Nephron progenitor cell (in vitro differentiated cells): ENCODE measurements at regions not wholly inside any gene's neighbourhood (a gene's known extent, or its start where the extent isn't known, plus 50 kb on each side); places are given as distances from the start of the nearest gene placed in this dataset.

Experiments
- DNase-seq: peaks from one replicate; pipeline ENCODE4 v3.0.0; 2021
- H3K27ac Mint-ChIP-seq: 2 replicates; pipeline ENCODE4 v1.8.0; 2021; ENCODE audit warnings: mild to moderate bottlenecking, moderate library complexity, mixed read lengths
- H3K27me3 Mint-ChIP-seq: 2 replicates; pipeline ENCODE4 v1.8.0; 2021; ENCODE audit warnings: mild to moderate bottlenecking, low read depth, mixed read lengths; ENCODE audit not compliant: poor library complexity
- H3K36me3 Mint-ChIP-seq: 2 replicates; pipeline ENCODE4 v1.8.0; 2021; ENCODE audit warnings: low read depth, mixed read lengths
- H3K4me1 Mint-ChIP-seq: 2 replicates; pipeline ENCODE4 v1.8.0; 2021; ENCODE audit warnings: mixed read lengths
- H3K4me3 Mint-ChIP-seq: 2 replicates; pipeline ENCODE4 v1.8.0; 2021; ENCODE audit warnings: mild to moderate bottlenecking, moderate library complexity, mixed read lengths
- H3K9me3 Mint-ChIP-seq: 2 replicates; pipeline ENCODE4 v1.8.0; 2021; ENCODE audit warnings: mild to moderate bottlenecking, moderate library complexity, mixed read lengths
- TF ChIP-seq, protein P1 (sequence below): fragments of 200-600 bp; sonication (generic); IDR thresholded peaks from 2 replicates; pipeline ENCODE4 v1.5.0; 2021; ENCODE audit warnings: antibody characterized with exemption

- Mint-ChIP-seq H3K27me3 (no peaks in the 10 kb centered on the region), H3K9me3 (peaks cover 16% of the 10 kb centered on the region), H3K4me3 (no peak overlapping the region), H3K36me3 (no peaks in the 10 kb centered on the region), H3K4me1 (no peaks in the 10 kb centered on the region), H3K27ac (no peak overlapping the region)
- DNase-seq, result no peak
- TF ChIP-seq, protein P1, sequence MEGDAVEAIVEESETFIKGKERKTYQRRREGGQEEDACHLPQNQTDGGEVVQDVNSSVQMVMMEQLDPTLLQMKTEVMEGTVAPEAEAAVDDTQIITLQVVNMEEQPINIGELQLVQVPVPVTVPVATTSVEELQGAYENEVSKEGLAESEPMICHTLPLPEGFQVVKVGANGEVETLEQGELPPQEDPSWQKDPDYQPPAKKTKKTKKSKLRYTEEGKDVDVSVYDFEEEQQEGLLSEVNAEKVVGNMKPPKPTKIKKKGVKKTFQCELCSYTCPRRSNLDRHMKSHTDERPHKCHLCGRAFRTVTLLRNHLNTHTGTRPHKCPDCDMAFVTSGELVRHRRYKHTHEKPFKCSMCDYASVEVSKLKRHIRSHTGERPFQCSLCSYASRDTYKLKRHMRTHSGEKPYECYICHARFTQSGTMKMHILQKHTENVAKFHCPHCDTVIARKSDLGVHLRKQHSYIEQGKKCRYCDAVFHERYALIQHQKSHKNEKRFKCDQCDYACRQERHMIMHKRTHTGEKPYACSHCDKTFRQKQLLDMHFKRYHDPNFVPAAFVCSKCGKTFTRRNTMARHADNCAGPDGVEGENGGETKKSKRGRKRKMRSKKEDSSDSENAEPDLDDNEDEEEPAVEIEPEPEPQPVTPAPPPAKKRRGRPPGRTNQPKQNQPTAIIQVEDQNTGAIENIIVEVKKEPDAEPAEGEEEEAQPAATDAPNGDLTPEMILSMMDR, result no peak
Observed at GRCh38 chr2:123128951-123129350, 896.1 kb upstream of the CNTNAP5 start.

DNA sequence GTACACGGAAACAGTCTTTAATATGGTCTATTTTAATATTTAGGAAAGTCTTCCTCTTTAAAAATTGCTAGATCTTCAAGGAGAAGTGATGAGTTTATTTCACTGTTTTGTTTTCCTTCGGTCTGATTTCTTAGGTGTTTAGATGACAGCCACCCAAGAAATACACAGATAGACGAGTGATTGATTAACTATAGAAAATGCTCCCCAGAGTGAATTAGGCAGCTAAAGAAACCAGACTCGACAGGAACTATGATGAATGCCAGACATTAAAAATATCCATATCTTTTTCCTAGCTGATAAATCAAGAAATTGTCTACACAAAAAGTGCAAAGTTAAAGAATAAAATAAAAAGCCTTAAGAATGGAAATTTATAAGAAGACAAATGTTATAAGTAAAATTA lies 888.7 kb upstream of the CNTNAP5 start:
- H3K9me3 Mint-ChIP-seq, result peaks cover 11% of the 10 kb centered on the region
- no peaks in the 10 kb centered on the region for H3K36me3 Mint-ChIP-seq
- H3K27me3 Mint-ChIP-seq, result peaks cover 3% of the 10 kb centered on the region
- no peak overlapping the region for H3K27ac Mint-ChIP-seq
- H3K4me3 Mint-ChIP-seq, result no peak overlapping the region
- DNase-seq, result no peak
- TF ChIP-seq, protein P1, result no peak
- no peaks in the 10 kb centered on the region for H3K4me1 Mint-ChIP-seq

GRCh38 chr2:123144082-123144481 lies 881.0 kb upstream of the CNTNAP5 start:
- Mint-ChIP-seq H3K4me3 (no peak overlapping the region), H3K27ac (no peak overlapping the region), H3K27me3 (peaks cover 7% of the 10 kb centered on the region), H3K4me1 (no peaks in the 10 kb centered on the region), H3K36me3 (no peaks in the 10 kb centered on the region), H3K9me3 (peaks cover 5% of the 10 kb centered on the region)
- TF ChIP-seq, protein P1, result no peak
- no peak for DNase-seq

DNA sequence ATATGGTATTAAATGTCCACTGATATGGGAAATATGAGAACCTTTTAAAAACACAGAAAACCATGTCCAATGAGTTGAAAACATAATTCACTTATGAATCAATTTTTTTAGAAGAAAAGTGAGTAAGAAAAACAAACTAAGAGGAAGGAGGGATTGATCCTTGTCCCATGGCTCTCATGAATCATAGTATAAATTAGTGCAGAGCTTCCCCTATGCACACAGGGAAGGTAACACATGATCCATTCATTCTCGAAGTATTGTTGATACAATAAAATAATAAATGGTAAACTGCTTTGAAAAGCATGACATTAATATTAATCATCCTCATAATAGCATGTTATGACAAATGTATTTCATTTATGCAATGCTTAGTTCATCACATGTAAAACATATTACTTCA lies 872.0 kb upstream of the CNTNAP5 start:
- Mint-ChIP-seq H3K9me3 (no peaks in the 10 kb centered on the region), H3K27me3 (peaks cover 2% of the 10 kb centered on the region), H3K4me3 (no peak overlapping the region)

GRCh38 chr2:123154195-123154594 lies 870.9 kb upstream of the CNTNAP5 start:
- no peaks in the 10 kb centered on the region for H3K4me1 Mint-ChIP-seq
- no peaks in the 10 kb centered on the region for H3K9me3 Mint-ChIP-seq
- TF ChIP-seq, protein P1, result no peak
- no peak overlapping the region for H3K4me3 Mint-ChIP-seq
- H3K27me3 Mint-ChIP-seq, result no peaks in the 10 kb centered on the region
- DNase-seq, result no peak
- no peak overlapping the region for H3K27ac Mint-ChIP-seq
- H3K36me3 Mint-ChIP-seq, result no peaks in the 10 kb centered on the region

More for the DNA sequence above, 872.0 kb upstream of the CNTNAP5 start:
- Mint-ChIP-seq H3K4me1 (no peaks in the 10 kb centered on the region), H3K36me3 (no peaks in the 10 kb centered on the region), H3K27ac (no peak overlapping the region)
- TF ChIP-seq, protein P1, result no peak
- no peak for DNase-seq

DNA sequence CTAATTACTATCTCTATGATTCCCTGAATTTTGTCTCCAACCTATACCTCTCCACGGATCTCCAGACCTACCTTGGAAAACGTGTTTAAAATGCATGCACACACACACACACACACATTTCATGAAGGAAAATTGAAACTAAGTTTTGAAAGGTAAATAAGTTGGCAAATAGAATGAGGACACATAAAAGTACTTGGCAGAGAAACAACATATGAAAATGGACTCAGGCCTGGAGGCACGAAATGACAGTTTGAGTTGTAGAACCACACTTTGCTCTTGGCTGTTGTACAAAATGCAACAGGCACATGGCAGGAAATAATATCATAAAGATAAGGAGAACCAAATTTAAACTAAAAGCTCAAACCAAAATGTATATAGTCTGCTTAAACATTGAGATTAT lies 868.1 kb upstream of the CNTNAP5 start:
- no peaks in the 10 kb centered on the region for H3K36me3 Mint-ChIP-seq
- H3K9me3 Mint-ChIP-seq, result no peaks in the 10 kb centered on the region
- H3K27me3 Mint-ChIP-seq, result no peaks in the 10 kb centered on the region
- DNase-seq, result no peak
- no peaks in the 10 kb centered on the region for H3K4me1 Mint-ChIP-seq
- no peak overlapping the region for H3K27ac Mint-ChIP-seq
- H3K4me3 Mint-ChIP-seq, result no peak overlapping the region
- TF ChIP-seq, protein P1, result no peak
